ACHN (cell line): ENCODE measurements at regions not wholly inside any gene's neighbourhood (a gene's known extent, or its start where the extent isn't known, plus 50 kb on each side); places are given as distances from the start of the nearest gene placed in this dataset.
A peak's percentile ranks its signal among the peaks of the same experiment; 100 is the strongest.

ENCODE experiments used
- DNase-seq: peaks from one replicate; pipeline ENCODE4 v3.0.0-alpha.2; 2015
- in situ Hi-C: cut with HindIII; loops from 2 replicates; pipeline ENCODE4 v1.10.0; 2017; ENCODE audit warnings: low sequenced_read_pairs, low pct_ligation_motif_present, low pct_unique_long_range_greater_than_20kb

DNA sequence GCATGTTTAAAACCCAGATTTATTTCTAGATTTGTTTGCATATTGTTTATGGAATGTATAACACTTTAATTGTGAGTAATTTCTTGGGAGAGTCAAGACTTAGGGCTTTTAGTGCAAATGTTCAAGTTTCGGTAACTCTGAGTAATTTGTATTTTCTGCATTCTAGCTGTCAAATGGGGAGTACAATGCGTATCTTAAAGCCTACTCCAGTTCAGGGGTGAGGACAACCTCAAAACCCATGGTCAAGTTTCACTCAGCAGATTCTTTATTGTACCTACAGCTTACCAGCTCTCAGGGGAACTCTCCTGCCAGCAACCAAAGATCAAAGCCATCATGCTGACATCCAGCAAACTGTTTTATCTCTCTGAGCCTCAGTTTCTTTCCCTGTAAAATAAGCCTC, 458.6 kb upstream of the JARID2 start:
- no peak for DNase-seq
- in situ Hi-C loops = no loop called here

DNA sequence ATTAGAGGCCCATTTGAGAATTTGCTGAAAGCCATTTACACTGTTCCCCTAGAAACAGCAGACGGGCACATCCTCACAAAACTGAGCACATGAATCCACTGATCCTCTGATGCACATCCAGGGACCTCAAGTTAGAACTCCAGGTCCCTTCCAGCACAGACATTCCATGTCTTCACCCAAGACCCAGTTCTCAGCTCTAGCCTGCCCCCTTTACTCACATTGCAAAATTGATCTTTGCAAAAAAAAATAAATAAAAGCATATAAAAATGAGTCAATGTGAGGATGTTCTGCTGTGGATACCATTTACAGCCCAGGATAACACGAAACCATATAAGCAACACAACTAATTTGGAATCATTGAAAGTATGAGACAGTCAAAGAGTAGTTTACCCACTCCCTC, 458.2 kb upstream of the JARID2 start:
- in situ Hi-C loops = no loop called here
- DNase-seq = no peak

DNA sequence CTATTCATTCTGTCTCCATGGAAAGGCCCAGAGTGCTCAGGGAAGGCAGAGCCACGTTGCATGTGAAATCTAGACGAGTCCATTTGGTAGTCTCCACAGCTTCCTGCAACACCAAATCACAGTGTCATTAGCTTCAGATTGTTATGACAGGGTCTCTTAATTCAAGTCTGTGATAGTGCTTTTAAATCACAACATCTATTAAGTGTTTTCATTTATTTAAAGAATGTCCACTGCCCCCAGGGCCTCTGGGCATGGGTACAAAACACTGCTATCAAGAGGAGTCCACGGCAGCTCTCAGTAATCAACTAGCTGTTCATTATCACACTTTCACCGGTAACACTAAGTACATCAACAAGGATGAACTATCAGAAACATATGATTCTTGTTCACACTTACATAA, 455.9 kb upstream of the JARID2 start:
- no peak for DNase-seq
- in situ Hi-C loops = no loop called here

DNA sequence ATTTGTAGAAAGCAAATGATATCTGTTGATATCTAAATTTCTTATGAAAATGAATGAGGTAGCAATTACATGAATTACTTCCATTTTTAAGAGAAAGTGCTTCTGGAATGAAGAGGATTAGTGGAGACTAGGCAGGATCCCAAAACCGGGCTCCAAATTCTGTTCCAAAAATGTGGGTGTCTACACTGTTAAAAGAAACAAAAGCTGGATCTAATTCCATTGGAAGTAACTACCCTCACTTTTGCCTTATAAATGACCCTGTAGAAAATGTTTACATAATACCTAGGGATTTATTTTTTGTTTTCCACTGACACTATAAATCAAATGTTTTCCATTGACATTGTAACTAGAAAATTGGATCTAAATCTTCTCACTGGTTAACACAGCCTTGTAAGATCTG, 454.9 kb upstream of the JARID2 start:
- in situ Hi-C loops = no loop called here
- no peak for DNase-seq

DNA sequence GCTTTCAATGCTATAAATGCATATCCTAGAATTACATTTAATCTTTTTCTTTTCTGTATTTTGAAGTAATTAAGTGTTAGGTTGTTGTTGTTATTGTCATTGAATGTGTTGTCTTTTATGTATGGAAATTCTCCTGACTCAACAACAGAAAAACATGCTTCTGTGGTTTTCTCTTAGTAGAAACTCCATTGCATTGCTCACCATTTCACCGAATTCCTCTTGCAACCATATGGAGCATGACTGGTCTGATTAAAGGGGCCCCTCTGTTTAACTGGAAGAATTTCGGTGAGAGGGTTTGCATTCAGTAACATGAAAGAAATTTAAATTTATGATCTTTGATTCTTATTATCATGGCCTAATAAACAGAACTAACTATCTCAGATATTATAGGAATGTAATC, 454.3 kb upstream of the JARID2 start:
- no peak for DNase-seq
- in situ Hi-C loops = no loop called here

DNA sequence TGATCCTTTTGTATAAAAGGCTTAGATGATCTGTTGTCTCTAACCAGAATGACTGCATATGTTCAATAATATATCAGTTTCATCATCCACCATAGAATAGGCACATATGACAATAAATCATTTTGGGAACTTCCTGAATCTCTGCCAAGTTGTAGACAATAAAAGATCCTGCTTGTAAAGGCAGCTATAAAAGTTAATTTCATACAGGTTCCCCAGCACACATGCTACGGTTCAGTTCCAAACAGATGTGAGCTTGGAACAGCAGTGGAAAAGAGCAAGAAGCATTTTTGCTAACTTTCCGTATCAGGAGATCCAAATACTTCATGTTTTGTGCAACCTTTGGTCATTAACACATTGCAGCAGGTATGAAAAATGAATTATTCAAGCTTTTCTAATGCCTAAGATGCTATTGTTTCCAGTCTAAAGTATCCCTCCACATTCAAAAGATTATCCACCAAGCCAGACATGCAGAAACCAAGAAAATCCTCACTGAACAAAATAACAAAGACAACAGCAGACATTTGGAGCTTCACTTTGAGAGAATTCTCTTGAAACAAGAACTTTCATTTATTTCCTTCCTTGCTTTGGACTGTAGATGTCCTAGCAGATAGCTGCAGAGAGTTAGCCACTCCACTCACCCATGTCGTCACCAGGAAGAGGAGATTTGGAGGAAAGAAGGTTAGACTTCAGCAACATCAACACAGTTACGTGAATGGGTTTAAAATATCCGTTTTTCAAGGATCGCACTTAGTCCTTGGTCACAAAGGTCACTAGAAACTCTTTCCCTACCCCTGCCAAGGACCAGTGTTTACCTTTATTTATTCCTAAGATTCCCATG, 453.5 kb upstream of the JARID2 start:
- no peak for DNase-seq
- in situ Hi-C loops = no loop called here

DNA sequence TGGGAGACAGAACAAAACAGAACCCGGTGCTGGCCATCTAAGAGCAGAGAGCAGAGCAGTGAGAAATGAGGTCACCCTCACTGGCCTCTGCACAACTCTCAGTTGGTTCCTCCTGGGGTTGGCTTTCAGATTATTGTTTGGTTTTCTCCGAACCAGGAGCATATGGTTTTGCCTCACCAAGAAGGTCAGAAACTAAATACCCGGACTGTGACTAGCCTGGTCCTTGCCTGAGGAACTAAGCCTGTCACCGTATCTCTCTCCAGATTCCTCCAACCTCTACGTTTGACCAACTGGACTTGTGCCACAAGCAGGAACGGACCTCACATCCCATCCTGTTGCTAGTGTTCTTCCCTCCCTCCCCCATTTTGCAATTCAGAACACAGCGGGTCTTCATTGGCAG, 450.4 kb upstream of the JARID2 start:
- in situ Hi-C loops = no loop called here

DNA sequence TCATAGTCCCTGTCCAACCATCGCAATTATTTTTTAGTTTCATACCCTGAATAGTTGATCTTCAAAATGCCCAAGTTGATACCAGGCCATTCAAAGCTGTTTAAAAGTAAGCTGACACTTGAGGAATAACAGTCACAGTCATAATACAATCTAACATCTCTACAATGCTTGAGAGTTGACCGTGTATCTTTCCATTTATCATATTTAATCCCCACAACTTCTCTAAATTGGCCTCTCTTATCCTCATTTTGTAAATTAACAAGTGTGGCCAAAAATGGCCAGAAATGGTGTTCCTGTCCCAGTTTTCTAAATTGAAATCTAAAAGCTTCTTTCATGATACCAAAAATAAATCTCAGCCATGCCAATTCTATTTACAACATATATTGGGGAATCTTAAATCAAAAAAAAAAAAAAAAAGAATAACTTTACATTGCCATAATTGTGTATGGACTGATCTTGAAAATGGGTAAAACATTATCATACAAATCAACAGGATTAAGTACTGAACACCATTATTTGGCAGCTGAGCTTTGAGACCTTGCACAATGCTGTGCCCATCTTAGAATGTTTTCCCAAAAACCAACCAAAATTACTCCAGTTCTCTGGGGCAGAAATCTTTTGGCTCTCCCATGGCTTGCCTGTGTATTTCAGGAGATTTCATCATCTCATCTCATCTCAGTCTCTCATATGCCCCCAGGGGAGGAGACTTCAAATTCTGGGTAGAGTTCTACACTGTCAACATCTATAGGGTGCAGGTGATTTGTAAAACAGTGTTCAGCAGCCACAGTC, 448.7 kb upstream of the JARID2 start:
- no peak for DNase-seq
- in situ Hi-C loops = no loop called here

More for the DNA sequence above, 450.4 kb upstream of the JARID2 start:
- no peak for DNase-seq

DNA sequence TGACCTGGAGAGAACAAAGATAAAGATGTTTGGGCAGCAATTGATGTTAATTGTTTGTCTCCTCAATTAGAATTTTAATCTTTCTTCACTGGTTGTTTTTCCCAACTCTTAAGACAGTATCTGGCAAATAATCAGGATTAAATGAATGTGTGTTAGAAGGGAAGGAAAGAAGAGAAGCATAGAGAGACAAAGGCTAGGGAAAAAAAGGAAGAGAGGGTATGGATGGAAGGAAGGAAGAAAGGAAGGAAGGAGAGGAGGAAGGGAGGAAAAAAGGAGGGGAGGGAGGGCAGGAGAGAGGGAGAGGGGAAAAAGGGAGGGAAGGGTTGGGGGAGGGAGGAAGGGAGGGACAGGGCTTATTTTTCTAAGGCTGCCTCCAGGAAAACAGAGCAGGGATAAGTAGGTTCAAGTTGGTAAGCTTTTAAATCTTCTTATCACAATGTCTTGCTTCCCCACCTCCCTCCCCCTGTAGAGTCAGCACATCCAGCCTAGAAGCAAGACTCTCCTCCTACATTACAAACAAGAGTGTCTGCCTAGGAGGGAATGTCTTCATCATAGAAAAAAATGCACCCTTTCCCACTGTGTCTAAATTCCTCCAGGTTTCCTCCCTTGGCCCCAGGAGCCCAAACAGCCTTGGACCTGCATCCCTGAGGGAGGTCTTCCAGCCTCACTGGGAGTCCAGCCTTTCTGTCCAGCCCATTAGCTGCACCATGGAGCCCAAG, 447.8 kb upstream of the JARID2 start:
- in situ Hi-C loops = no loop called here
- no peak for DNase-seq

DNA sequence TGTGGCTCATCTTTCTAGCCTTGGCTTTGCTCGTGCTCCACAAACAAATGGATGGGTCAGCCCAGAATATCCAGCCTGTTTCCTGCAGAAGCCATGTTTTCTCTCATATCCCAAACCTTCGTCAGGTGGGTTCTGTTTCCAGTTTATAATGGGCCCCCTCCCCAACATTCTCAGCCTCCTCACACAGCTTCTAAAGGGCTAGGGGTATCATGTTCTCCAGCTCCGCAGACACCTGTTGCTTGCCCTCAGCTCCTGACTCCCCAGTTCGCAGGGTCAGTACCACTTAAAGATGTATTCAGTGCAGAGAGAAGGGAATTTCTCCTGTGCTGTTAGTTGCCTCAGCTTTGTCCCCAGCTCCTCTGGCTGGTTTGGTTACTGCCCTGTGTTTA, 447.3 kb upstream of the JARID2 start:
- in situ Hi-C loops = no loop called here
- DNase-seq = no peak

DNA sequence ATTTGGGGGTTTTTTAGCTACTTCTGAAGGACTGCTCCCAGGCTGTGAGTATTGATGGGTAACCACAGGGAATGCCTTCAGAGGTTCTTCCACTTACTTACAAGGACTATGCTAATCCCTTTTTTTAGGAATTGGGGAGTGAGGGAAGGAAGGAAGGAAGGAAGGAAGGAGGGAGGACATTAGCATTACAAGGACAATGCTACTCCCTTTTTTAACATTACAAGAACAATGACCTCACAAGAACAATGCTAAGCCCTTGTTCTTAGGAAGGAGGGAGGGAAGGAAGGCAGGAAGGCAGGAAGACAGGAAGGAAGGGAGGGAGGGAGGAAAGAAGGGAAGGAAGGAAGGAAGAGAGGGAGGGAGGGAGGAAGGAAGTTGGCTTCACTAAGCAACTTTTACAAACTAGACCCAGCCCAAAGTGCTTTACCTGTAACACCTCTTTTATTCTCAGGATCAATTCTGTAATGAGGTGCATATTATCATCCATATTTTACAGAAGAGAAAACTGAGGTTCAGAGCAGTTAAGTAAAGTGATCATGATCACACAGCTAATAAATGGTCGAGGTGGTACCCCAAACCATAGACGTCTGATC, 446.8 kb upstream of the JARID2 start:
- in situ Hi-C loops = no loop called here
- DNase-seq = no peak

DNA sequence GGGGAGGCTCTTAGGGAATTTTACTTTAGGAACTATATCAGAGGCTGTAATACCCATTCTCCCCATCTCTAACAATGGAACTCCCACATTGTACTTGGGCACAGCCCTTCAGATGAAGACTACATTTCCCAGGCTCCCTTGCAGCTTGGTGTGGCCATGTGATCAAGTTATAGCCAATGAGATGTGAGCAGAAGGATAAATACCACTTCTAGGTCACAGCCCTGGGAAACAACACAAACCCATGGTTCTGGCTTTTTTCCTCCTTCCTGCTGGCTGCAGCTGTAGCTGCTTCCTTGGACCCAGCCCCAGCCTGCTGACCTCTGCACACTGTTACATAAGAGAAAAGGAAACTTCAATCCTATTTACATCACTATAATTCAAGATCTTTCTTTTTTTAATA, 445.9 kb upstream of the JARID2 start:
- in situ Hi-C loops = no loop called here
- peak; percentile 49 for DNase-seq

DNA sequence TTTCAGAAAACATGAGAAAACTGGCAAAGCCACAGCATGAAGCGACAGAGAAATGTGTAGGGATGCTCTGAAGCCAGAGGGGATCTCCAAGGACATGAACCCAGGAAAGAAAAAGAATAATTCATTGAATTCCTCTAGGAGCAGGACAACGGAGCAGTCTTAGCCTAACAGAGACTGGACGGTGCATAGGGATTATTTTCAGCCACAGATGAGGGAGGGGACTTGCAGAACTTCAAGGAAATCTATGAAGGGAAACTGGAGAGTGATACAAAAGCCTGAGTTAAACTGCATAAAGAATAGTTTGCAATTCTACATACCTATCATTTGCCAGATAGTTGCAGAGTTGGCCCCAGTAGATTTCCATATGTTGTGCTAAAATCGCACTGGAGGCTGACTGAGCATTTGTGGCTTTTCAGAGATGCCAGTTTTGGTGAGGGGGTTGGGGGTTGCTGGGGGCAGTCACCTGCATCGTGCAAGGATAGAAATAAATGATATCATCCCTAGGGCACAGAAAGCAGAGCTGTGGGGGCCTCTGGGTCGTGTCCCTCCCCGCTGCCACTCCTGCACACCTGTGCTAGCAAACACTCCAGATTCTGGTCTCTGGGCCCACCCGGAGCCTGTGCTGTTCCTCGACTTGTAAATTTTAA, 443.2 kb upstream of the JARID2 start:
- DNase-seq = no peak
- in situ Hi-C loops = no loop called here

DNA sequence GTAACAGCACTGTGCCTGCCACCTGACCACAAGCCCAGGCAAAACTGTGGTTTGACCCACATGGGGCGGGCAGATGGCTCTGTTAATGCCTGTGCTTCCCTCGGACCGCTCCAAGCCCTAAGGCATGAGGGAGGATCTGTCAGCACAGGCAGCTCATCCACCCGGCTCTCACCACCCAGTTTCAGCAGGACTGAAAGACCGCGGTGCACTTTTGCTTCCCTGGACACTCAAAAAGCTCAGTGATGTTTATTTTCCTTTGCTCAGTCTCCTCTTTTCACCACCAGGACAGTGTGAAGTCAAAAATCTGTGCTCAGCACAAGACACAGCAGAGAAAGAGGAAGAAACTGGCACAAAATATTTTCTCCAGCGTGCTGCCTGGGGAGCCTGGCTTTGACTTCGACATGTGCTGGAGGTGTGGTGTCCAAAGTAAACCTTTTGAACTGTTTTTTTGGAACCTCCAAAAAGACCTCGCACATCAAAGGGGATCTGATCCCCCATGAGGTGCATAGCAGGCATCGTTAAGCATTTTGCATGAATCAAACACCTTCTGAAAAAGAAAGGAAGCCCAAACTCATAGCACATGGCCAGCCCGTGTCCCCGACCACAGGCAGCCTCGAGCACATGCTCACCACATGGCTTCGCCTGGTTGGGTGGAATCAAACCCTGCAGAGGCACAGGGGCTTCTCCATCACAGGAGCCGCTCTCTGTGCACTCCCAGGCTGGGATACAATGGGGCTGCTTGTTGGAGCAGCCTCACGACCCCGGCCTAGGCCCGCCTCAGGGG, 441.7 kb upstream of the JARID2 start:
- in situ Hi-C loops = no loop called here
- DNase-seq = no peak

DNA sequence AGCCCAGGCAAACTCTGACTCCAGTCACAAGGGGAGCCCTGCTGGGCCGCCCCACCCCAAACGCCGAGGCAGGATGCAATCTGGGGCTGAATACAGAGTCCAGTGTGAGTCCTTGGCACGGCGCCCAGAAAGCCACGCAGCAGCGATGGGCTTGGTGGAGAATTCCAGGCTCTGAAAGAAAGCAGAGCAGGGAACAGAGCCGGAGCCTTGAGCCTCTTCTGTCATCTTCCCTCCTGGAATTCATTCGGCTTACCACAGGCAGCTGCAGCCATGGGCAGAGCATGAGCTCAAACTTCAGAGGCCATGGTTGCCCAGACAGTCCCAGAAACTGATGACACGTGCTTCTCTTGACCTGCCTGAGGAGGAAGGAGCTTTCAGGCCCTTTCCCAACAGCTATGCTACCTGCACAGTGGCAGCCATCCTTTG, 441.1 kb upstream of the JARID2 start:
- no peak for DNase-seq
- in situ Hi-C loops = no loop called here

DNA sequence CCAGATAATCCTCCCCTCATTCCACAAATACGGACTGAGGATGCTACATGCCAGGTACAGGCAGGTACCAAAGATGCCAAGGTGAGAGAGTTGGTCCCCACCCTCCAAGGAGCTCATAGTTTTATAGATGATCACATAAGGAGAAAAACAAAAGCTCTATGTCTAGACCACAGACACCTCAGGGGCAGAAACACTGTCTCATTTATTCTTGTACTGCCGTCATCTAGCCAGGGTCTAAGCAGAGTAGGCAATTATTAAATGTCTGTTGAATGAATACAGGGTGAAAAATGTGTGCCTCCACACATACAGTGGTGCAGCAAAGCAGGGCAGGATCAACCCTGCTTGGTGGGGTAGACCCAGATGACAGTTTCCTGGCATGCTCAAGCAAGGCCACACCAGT, 439.8 kb upstream of the JARID2 start:
- in situ Hi-C loops = no loop called here
- DNase-seq = no peak

DNA sequence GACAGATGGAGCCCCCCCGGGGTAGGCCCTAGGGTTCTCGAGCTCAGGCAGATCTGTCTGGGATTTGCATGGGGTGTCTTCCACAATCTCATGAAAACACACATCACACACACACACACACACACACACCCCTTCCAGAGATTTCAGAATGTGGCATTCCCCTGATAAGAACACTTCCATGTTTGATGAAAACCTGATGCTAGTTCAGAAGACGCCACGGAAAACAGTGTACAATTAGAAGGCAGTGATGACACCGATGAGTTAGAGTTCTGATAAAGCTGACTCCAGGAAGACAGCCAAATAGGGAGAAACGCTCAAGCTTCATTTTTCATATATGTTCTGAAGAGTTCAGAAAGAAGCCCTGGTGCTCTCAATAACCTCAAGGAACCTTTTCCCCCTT, 438.7 kb upstream of the JARID2 start:
- DNase-seq = no peak
- in situ Hi-C loops = no loop called here

DNA sequence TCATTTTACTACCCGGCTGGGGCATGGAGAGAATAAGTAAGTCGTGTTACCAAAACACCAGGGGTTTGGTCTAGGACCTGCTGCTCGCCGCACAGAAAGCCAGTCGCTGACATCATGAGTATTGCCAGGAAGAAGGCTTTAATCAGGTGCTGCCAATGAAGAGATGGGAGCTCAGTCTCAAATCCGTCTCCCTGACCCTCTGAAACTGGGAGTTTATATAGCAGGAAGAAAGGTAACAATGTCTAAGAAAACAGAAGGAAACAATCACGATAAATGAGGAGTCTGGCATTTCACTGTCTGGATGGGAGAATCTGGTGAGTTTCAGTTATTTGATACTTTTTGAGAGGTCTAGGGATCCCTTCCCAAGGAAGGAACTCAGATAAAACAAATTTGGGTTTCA, 437.9 kb upstream of the JARID2 start:
- in situ Hi-C loops = no loop called here

More for the DNA sequence above, 437.9 kb upstream of the JARID2 start:
- no peak for DNase-seq
